Posterior vena cava (tissue), 2 donors: ENCODE measurements at regions not wholly inside any gene's neighbourhood (a gene's known extent, or its start where the extent isn't known, plus 50 kb on each side); places are given as distances from the start of the nearest gene placed in this dataset.

ENCODE experiments used
- DNase-seq: peaks from one replicate; pipeline ENCODE4 v3.0.0-alpha.2; 2020; ENCODE audit warnings: low spot score
- intact Hi-C, 2 donors: fragments of 100-400 bp; cut with DNase I; formaldehyde crosslinking; loops; one replicate each; pipeline versions ENCODE4 v1.14.1 to v1.14.2; 2022 to 2023
- donor health status: DM: yes; HTN: yes; CAD: no.
- donor health status: DM: yes; HTN: yes; CAD: no.

- intact Hi-C loops: no loop called here
Observed at GRCh38 chr1:217373761-217374701, 256.9 kb downstream of the GPATCH2 start.

DNA sequence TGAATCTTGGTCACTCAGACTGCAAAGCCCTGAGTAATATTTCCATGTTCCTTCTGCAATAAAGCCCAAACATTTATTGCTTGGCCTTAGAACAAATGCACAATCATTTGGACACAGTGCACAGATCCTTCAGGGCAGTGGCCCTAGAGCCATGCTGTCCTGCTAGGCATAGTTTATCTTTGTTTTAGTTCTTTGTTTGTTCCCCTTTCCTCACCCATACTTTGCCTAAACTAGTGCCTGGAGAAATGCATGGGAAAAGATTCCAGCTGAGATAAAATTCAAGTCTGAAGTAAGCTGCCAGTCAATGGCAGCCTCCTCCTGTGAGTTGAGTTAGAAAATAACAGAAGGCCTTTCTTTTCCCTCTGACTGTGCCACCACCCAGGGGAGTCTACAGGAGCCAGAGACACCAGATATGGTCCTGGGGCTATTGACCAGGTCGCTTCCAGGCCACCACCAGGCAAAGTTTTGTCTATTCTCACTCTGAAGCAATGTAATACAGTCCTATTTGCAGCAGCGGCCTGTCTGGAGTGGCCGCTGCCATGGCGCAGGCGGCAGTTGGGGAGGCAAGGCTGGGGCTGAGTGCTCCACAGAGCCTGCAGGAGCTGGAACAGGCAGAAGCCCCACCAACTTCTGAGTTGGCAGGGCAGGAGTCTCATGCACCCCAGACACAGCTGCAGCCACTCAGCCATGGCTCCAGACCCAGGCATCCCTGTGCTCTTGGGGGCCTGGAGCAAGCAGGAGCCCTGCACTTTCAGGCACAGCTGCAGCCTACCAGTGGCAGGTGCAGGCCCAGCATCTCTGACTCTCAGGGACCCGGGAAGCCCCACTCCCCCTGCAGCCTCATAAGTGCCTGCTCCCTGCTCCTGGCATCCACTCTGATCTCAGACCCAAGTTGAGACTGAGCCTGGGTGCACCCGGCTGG is 258.6 kb downstream of the GPATCH2 start:
- DNase-seq: no peak
- intact Hi-C loops: no loop called here

More at GRCh38 chr1:217373761-217374701, 256.9 kb downstream of the GPATCH2 start:
- DNase-seq: no peak

DNA sequence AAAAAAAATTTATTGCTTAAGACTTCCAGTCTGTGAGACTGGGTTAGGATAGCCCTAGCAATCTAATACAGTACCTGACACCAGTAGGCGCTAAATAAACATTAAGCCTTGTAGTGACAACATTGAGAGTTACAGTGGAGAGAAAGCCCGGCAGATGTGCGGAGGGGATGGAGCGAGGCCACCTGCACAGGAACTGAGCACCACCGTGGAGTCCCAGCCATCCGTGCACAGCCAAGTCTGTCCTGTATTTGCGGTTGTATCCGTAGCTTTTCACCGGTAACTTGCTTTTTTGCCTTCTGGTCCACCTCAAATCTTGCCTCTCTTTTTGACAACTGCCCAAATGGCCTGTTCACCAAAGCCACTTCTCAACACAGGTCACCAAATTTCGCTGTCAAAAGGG is 260.1 kb downstream of the GPATCH2 start:
- no peak for DNase-seq
- intact Hi-C loops: no loop called here

- no peak for DNase-seq
Observed at GRCh38 chr1:217369996-217370551, 260.8 kb downstream of the GPATCH2 start.

DNA sequence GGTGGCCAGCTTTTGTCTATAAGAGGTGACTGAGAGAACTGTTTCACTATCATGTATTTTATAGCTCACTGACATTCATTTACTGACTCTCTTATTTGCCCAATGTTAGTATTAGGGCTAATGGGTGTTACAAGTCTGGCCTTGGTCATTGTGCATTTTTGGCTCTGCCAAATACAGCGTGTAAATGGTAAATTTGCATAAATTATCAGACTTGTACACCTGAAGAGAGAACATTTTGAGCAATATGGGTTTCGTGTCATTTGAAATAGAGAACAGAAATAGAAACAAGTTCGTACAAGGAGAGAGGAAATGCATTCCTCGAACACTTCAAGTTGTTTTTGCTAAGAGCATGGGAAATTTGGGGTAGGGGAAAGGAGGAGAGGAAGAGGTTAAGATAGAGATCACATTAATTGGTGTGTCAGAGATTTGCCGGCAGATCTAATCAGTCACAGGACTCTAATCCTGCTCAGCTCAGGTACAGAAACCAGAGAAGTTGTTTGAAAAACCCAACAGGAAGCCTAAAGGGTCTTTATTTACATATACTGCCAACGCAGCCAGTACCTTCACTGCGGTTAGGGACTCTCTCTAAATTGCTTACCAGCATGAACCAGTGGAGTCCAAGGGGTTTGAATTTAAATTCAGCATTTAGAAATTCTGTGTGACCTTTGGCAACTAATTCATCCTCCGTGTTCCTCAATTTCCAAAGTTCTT is 261.5 kb downstream of the GPATCH2 start:
- intact Hi-C loops: no loop called here
- DNase-seq: no peak

More at GRCh38 chr1:217369996-217370551, 260.8 kb downstream of the GPATCH2 start:
- intact Hi-C loops: no loop called here

DNA sequence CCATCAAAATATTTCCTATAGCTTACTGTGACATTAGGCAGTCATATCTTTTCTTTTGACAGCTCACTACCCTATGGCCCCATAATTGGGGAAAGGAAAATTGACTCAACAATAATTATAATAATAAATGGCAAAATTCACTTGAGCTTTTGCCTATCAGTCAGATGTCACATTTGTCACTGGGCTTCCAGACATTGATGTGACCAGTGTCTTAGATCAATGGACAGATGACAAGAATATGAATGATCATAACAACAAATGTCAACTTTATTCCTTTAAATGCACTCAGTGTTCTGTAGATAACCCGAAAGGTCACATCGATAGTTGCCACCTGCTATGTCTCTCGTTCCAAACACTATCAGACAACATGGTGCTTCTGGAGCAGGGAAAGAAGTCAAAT is 266.7 kb downstream of the GPATCH2 start:
- intact Hi-C loops: no loop called here
- no peak for DNase-seq

DNA sequence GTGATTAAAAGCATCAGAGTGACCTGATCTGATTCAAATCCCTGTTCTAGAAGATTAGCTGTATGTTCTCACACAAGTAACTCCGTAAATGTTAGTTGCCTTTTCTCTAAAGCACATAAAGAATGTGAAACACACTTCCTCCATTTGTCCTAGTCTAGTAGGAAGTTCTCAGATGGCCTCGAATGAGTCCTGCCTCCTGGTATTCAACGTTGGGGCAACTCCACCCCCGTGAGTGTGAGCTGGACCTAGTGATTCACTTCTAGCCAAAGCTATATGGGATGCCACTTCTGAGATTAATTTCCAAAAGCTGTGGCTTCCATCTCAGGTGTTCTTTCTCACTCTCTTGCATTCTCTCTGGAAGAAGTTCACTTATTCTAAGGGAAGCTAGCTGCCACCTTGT is 267.6 kb downstream of the GPATCH2 start:
- no peak for DNase-seq
- intact Hi-C loops: no loop called here

- intact Hi-C loops: no loop called here
- no peak for DNase-seq
Observed at GRCh38 chr1:217360510-217360909, 270.4 kb downstream of the GPATCH2 start.

GRCh38 chr1:217354895-217355294 is 276.0 kb downstream of the GPATCH2 start:
- DNase-seq: no peak
- intact Hi-C loops: no loop called here

GRCh38 chr1:217348960-217349664 is 281.8 kb downstream of the GPATCH2 start:
- DNase-seq: no peak
- intact Hi-C loops: no loop called here

DNA sequence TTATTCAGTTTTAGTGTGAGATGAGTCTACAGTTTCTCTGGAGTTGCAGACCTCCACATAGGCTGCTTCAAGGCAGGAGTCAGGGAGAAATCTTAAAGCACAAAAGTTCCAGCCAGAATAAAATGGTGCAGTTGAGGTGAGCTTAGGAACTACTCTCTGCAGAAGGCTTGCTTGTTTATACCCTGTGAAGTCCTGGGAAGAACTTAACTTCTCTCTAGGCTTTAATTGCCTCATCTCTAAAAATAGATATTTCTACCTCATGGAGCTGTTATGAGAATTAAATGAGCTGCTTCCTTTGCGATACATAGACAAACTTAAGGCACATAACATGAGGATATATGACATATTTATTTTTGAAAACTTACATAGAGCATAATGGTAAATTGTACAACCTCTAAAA is 286.2 kb downstream of the GPATCH2 start:
- no peak for DNase-seq
- intact Hi-C loops: no loop called here

GRCh38 chr1:217343907-217344306 is 287.0 kb downstream of the GPATCH2 start:
- intact Hi-C loops: no loop called here
- DNase-seq: no peak

DNA sequence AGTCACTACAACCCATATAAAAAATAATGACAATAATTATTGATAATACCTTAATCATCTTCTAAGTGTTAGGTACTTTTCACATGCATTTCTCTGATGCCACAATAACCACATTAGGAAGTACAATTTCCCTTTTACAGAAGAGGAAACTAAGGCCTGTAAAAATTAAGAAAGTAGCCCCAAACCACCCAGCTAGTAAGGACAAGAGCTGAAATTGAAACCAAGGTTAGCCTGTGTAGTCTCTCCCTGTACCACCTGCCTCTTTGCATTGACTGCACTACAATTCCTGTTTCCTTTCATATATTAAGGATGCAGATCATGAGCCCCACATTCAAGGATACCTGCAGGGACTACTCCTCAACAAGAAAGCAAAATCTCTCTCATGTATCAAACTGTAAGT is 288.8 kb downstream of the GPATCH2 start:
- intact Hi-C loops: no loop called here
- no peak for DNase-seq

GRCh38 chr1:217336724-217337123 is 294.2 kb downstream of the GPATCH2 start:
- intact Hi-C loops: no loop called here

GRCh38 chr1:217333939-217334338 is 297.0 kb downstream of the GPATCH2 start:
- no peak for DNase-seq
- intact Hi-C loops: no loop called here

More at GRCh38 chr1:217336724-217337123, 294.2 kb downstream of the GPATCH2 start:
- DNase-seq: no peak

DNA sequence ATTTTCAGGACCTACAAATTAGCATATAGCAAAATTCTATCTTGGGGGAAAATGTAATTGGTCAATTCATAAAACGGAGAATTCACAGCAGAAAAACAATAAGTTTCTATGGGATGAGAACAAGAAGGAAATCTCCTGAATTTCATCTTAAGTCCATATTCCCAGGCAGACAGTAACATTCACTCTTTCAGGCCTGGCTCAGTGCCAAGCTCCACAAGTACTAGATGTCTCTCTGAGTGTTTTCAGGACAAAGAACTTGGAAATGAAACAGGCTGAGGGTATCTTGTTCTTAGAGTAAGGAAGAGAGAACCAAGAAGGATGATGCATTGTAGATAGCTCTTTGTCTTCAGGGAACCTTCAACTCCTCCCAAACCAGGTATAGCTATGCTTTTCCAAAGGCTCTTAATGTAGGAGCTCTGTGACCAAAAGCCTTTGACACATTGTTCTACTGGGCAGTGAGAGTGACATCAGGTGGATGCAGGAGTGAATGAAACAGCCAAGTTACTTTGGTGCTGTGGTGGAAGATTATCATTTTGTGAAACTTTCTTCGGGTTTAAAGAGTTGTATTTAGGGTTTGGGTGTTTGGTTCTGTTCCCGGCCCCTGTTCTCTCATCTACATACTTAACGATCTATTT is 298.3 kb downstream of the GPATCH2 start:
- no peak for DNase-seq
- intact Hi-C loops: no loop called here

DNA sequence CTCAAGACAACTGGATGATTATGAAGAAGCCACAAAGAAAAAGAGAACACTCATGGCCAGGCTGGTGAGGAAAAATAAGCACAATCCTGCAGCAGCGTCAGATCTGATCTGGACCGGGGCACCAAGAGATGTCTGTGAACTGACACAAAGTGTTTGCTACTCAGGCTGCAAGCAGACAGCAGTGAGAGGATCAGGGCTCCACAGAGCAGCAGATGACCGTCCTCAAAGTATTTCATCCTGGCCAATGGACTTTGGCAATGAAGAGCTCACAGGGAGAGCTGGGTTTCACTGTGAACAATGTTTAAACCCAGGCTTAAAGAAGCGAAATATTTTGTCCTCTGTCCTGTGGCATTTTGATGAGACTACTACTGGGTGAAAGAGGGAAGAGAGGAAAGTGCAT is 299.2 kb downstream of the GPATCH2 start:
- no peak for DNase-seq
- intact Hi-C loops: no loop called here

DNA sequence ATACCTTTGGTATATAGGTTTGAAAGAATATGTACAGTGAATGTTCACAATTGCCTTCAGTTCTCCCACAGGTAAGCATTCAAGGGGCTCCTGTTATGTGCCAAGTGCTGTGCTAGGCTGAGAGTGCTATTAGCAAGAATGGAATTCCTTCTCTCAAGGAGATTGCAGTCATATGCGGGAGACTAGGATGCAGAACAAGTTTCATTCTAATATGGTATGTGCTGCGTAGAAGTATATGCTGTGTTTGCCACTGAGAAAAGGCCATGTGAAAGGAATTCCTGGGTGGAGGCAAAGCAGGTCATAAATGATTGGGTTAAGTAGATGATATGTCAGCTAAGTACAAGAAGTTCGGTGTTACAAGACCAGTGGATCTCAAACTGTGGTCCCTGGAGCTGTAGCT is 303.0 kb downstream of the GPATCH2 start:
- DNase-seq: no peak
- intact Hi-C loops: no loop called here
